ENCODE measurements at regions not wholly inside any gene's neighbourhood (a gene's known extent, or its start where the extent isn't known, plus 50 kb on each side); places are given as distances from the start of the nearest gene placed in this dataset.

DNA sequence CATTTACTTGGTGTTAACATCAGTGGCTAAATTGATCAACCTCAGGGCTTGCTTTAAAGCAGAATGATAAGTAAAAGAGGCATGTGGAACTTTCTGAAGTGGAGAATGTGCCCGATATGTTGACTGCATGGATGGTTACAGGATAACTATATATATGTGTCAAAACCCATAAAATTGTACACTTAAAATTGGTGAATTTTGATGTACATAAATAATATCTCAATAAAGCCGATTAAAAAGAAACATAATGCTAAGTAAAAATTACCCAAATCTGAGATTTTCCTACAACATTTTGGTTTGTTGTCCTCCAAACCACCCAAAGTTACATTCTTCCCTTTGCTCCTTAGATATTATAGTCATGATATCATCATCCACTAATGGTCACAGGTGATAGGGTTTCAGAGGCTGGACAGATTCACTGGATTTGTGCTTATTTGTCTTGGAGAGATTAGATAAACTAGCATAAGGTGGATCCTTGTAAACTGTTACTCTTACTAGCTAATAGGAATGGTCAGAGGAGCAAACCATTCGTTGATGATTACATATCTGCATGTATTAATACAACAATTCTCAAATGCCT lies 119.7 kb upstream of the RPS23 start (continued):
- TF ChIP-seq, protein P1, sequence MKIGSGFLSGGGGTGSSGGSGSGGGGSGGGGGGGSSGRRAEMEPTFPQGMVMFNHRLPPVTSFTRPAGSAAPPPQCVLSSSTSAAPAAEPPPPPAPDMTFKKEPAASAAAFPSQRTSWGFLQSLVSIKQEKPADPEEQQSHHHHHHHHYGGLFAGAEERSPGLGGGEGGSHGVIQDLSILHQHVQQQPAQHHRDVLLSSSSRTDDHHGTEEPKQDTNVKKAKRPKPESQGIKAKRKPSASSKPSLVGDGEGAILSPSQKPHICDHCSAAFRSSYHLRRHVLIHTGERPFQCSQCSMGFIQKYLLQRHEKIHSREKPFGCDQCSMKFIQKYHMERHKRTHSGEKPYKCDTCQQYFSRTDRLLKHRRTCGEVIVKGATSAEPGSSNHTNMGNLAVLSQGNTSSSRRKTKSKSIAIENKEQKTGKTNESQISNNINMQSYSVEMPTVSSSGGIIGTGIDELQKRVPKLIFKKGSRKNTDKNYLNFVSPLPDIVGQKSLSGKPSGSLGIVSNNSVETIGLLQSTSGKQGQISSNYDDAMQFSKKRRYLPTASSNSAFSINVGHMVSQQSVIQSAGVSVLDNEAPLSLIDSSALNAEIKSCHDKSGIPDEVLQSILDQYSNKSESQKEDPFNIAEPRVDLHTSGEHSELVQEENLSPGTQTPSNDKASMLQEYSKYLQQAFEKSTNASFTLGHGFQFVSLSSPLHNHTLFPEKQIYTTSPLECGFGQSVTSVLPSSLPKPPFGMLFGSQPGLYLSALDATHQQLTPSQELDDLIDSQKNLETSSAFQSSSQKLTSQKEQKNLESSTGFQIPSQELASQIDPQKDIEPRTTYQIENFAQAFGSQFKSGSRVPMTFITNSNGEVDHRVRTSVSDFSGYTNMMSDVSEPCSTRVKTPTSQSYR (CRISPR knock-in tag; IDR thresholded peaks at IDR 0.05; ENCODE audit: borderline replicate concordance), result no peak
- TF ChIP-seq, protein P2, sequence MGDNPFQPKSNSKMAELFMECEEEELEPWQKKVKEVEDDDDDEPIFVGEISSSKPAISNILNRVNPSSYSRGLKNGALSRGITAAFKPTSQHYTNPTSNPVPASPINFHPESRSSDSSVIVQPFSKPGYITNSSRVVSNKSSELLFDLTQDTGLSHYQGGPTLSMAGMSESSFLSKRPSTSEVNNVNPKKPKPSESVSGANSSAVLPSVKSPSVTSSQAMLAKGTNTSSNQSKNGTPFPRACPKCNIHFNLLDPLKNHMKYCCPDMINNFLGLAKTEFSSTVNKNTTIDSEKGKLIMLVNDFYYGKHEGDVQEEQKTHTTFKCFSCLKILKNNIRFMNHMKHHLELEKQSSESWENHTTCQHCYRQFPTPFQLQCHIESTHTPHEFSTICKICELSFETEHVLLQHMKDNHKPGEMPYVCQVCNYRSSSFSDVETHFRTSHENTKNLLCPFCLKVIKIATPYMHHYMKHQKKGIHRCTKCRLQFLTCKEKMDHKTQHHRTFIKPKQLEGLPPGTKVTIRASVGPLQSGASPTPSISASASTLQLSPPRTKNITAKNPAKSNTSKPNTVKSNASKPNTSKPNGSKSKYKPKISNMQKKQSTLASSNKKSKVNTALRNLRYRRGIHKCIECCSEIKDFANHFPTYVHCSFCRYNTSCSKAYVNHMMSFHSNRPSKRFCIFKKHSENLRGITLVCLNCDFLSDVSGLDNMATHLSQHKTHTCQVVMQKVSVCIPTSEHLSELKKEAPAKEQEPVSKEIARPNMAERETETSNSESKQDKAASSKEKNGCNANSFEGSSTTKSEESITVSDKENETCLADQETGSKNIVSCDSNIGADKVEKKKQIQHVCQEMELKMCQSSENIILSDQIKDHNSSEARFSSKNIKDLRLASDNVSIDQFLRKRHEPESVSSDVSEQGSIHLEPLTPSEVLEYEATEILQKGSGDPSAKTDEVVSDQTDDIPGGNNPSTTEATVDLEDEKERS (CRISPR knock-in tag; IDR thresholded peaks at IDR 0.05), result no peak
- no peak for TF ChIP-seq ZNF496 (CRISPR knock-in tag; IDR thresholded peaks at IDR 0.05; ENCODE audit: insufficient replicate concordance)
- TF ChIP-seq ZSCAN30 (CRISPR knock-in tag; IDR thresholded peaks at IDR 0.05), result no peak
- no peak for TF ChIP-seq ZNF564 (CRISPR knock-in tag; IDR thresholded peaks at IDR 0.05)
- no peak for TF ChIP-seq SYNCRIP (IDR thresholded peaks at IDR 0.05; ENCODE audit: insufficient read depth, low read depth, low read length)
- TF ChIP-seq, protein P3, sequence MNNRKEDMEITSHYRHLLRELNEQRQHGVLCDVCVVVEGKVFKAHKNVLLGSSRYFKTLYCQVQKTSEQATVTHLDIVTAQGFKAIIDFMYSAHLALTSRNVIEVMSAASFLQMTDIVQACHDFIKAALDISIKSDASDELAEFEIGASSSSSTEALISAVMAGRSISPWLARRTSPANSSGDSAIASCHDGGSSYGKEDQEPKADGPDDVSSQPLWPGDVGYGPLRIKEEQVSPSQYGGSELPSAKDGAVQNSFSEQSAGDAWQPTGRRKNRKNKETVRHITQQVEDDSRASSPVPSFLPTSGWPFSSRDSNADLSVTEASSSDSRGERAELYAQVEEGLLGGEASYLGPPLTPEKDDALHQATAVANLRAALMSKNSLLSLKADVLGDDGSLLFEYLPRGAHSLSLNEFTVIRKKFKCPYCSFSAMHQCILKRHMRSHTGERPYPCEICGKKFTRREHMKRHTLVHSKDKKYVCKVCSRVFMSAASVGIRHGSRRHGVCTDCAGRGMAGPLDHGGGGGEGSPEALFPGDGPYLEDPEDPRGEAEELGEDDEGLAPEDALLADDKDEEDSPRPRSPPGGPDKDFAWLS (CRISPR knock-in tag; IDR thresholded peaks at IDR 0.05; ENCODE audit: borderline replicate concordance), result no peak
- TF ChIP-seq, protein P4, sequence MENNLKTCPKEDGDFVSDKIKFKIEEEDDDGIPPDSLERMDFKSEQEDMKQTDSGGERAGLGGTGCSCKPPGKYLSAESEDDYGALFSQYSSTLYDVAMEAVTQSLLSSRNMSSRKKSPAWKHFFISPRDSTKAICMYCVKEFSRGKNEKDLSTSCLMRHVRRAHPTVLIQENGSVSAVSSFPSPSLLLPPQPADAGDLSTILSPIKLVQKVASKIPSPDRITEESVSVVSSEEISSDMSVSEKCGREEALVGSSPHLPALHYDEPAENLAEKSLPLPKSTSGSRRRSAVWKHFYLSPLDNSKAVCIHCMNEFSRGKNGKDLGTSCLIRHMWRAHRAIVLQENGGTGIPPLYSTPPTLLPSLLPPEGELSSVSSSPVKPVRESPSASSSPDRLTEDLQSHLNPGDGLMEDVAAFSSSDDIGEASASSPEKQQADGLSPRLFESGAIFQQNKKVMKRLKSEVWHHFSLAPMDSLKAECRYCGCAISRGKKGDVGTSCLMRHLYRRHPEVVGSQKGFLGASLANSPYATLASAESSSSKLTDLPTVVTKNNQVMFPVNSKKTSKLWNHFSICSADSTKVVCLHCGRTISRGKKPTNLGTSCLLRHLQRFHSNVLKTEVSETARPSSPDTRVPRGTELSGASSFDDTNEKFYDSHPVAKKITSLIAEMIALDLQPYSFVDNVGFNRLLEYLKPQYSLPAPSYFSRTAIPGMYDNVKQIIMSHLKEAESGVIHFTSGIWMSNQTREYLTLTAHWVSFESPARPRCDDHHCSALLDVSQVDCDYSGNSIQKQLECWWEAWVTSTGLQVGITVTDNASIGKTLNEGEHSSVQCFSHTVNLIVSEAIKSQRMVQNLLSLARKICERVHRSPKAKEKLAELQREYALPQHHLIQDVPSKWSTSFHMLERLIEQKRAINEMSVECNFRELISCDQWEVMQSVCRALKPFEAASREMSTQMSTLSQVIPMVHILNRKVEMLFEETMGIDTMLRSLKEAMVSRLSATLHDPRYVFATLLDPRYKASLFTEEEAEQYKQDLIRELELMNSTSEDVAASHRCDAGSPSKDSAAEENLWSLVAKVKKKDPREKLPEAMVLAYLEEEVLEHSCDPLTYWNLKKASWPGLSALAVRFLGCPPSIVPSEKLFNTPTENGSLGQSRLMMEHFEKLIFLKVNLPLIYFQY (CRISPR knock-in tag; IDR thresholded peaks at IDR 0.05; ENCODE audit: borderline replicate concordance), result no peak
- no peak for TF ChIP-seq MIXL1 (CRISPR knock-in tag; IDR thresholded peaks at IDR 0.05)

All from HepG2 (cell line).